ENCODE measurements at regions not wholly inside any gene's neighbourhood (a gene's known extent, or its start where the extent isn't known, plus 50 kb on each side); places are given as distances from the start of the nearest gene placed in this dataset.

GRCh38 chr4:3347871-3348270 is 55.0 kb downstream of the RGS12 start:
- 87 to 88% methylated on average over 4 of the region's 4 CpGs for WGBS, 2 donors
- Histone ChIP-seq H3K27ac (no peak overlapping the region), H3K4me1 (peaks cover 4 to 13% (median 7%) of the 10 kb centered on the region in 4 donors), H3K4me3 (no peak overlapping the region), H3K9me3 (no peaks in the 10 kb centered on the region), H3K27me3 (no peaks in the 10 kb centered on the region), H3K36me3 (peaks cover 0 to 6% (median 0%) of the 10 kb centered on the region in 4 donors)
- DNase-seq (no peak), ATAC-seq (ENCODE audit: low FRiP score in 2 of 2) (no peak)
- TF ChIP-seq CTCF (IDR thresholded peaks at IDR 0.05) (no peak), POLR2A (IDR thresholded peaks at IDR 0.05) (no peak), POLR2AphosphoS5 (IDR thresholded peaks at IDR 0.05) (no peak), EP300 (IDR thresholded peaks at IDR 0.05) (no peak)

GRCh38 chr4:3348621-3349020 is 55.8 kb downstream of the RGS12 start:
- 86 to 88% methylated on average over 7 of the region's 7 CpGs for WGBS, 2 donors
- TF ChIP-seq EP300 (IDR thresholded peaks at IDR 0.05) (no peak), POLR2AphosphoS5 (IDR thresholded peaks at IDR 0.05) (no peak), CTCF (IDR thresholded peaks at IDR 0.05) (no peak), POLR2A (IDR thresholded peaks at IDR 0.05) (no peak)
- DNase-seq (no peak), ATAC-seq (ENCODE audit: low FRiP score in 2 of 2) (no peak)
- H3K9me3 ChIP-seq: no peaks in the 10 kb centered on the region
- H3K4me1 ChIP-seq: peaks cover 4 to 13% (median 5%) of the 10 kb centered on the region in 4 donors
- H3K27ac ChIP-seq: no peak overlapping the region
- H3K36me3 ChIP-seq: peaks cover 0 to 2% (median 0%) of the 10 kb centered on the region in 4 donors
- no peak overlapping the region for H3K4me3 ChIP-seq
- H3K27me3 ChIP-seq: no peaks in the 10 kb centered on the region

GRCh38 chr4:3349116-3349515 is 56.3 kb downstream of the RGS12 start:
- DNase-seq (no peak), ATAC-seq (ENCODE audit: low FRiP score in 2 of 2) (no peak)
- Histone ChIP-seq H3K36me3 (no peaks in the 10 kb centered on the region), H3K4me3 (no peak overlapping the region), H3K9me3 (no peaks in the 10 kb centered on the region), H3K27ac (no peak overlapping the region), H3K4me1 (peaks cover 4 to 13% (median 5%) of the 10 kb centered on the region in 4 donors), H3K27me3 (no peaks in the 10 kb centered on the region)
- WGBS, 2 donors: 84% methylated on average over 4 of the region's 4 CpGs
- TF ChIP-seq POLR2A (IDR thresholded peaks at IDR 0.05) (no peak), EP300 (IDR thresholded peaks at IDR 0.05) (no peak), POLR2AphosphoS5 (IDR thresholded peaks at IDR 0.05) (no peak), CTCF (IDR thresholded peaks at IDR 0.05) (no peak)

- no peaks in the 10 kb centered on the region for H3K27me3 ChIP-seq
- no peak overlapping the region for H3K4me3 ChIP-seq
- DNase-seq (no peak), ATAC-seq (ENCODE audit: low FRiP score in 2 of 2) (no peak)
- WGBS, 2 donors: 94 to 100% methylated on average over 3 of the region's 3 CpGs
- TF ChIP-seq POLR2AphosphoS5 (IDR thresholded peaks at IDR 0.05) (no peak), EP300 (IDR thresholded peaks at IDR 0.05) (no peak), POLR2A (IDR thresholded peaks at IDR 0.05) (no peak), CTCF (IDR thresholded peaks at IDR 0.05) (no peak)
- no peaks in the 10 kb centered on the region for H3K4me1 ChIP-seq
- H3K9me3 ChIP-seq: no peaks in the 10 kb centered on the region
- H3K27ac ChIP-seq: no peak overlapping the region
- H3K36me3 ChIP-seq: no peaks in the 10 kb centered on the region
Measured at GRCh38 chr4:3351997-3352396, 59.2 kb downstream of the RGS12 start.

- TF ChIP-seq EP300 (IDR thresholded peaks at IDR 0.05) (no peak), CTCF (IDR thresholded peaks at IDR 0.05) (no peak), POLR2A (IDR thresholded peaks at IDR 0.05) (no peak), POLR2AphosphoS5 (IDR thresholded peaks at IDR 0.05) (no peak)
- DNase-seq: no peak
- no peaks in the 10 kb centered on the region for H3K9me3 ChIP-seq
Measured at GRCh38 chr4:3352505-3352904, 59.7 kb downstream of the RGS12 start.

More at GRCh38 chr4:3352505-3352904, 59.7 kb downstream of the RGS12 start:
- Histone ChIP-seq H3K27me3 (no peaks in the 10 kb centered on the region), H3K4me3 (no peak overlapping the region), H3K36me3 (no peaks in the 10 kb centered on the region), H3K4me1 (no peaks in the 10 kb centered on the region), H3K27ac (no peak overlapping the region)
- 92 to 97% methylated on average over 5 of the region's 5 CpGs for WGBS, 2 donors
- ATAC-seq (ENCODE audit: low FRiP score in 2 of 2): no peak

Measured in upper lobe of left lung (tissue), 6 donors.